SU-DHL-6 (cell line): ENCODE measurements at regions not wholly inside any gene's neighbourhood (a gene's known extent, or its start where the extent isn't known, plus 50 kb on each side); places are given as distances from the start of the nearest gene placed in this dataset.
"Not testable (repeated sequence)": the region's sequence is repeated elsewhere in the genome, so short reads cannot be mapped to it uniquely, and the experiment has no call there.

Source experiments
- EZH2phosphoT487 ChIP-seq: fragments of 200-600 bp; sonication (generic), shearing (Covaris generic); conservative IDR thresholded peaks from 2 replicates; pipeline ENCODE4 v1.6.1; 2018; ENCODE audit warnings: mild to moderate bottlenecking, antibody characterized with exemption, low read length, moderate library complexity, mixed read lengths
- TF ChIP-seq, protein P1 (sequence below): fragments of 200-600 bp; sonication (generic); IDR thresholded peaks from one replicate; pipeline ENCODE4 v1.5.1; 2017; ENCODE audit warnings: antibody characterized with exemption, mild to moderate bottlenecking, low read length, moderate library complexity; ENCODE audit not compliant: insufficient read depth, poor library complexity, severe bottlenecking

DNA sequence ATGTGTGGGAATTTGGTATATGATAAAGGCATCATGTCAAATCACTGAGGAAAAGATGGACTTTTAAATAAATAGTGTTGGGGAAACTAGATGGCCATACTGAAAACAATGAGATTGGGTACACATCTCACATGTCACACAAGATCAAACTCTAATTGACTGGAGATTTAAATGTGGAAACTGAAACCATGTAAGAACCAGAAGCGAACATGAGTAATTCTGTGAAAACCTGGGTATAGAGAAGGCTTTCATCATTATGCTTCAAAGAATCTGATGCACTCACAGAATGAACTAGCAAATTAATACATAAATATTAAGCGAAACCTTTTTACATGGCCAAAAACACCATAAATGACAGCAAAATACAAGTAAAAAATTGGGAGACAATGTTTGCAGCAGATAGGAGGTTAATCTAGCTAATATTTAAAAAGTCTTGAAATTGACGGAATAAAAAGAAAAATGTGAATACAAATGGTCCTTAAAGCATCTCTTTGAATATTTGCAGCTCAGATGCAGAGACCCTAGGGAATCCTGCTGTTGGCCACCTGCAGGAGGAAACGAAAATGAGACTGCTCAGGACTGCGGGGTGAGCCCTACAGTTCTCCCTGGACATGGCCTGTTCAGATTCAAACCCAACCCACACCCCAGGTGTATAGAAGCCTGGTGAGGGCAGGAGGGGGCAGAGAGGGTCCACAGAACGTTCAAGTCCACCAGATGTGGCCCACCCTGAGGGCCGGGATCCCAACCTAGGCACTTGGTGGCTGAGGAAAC, 297.6 kb upstream of the WSB1 start:
- TF ChIP-seq, protein P1, sequence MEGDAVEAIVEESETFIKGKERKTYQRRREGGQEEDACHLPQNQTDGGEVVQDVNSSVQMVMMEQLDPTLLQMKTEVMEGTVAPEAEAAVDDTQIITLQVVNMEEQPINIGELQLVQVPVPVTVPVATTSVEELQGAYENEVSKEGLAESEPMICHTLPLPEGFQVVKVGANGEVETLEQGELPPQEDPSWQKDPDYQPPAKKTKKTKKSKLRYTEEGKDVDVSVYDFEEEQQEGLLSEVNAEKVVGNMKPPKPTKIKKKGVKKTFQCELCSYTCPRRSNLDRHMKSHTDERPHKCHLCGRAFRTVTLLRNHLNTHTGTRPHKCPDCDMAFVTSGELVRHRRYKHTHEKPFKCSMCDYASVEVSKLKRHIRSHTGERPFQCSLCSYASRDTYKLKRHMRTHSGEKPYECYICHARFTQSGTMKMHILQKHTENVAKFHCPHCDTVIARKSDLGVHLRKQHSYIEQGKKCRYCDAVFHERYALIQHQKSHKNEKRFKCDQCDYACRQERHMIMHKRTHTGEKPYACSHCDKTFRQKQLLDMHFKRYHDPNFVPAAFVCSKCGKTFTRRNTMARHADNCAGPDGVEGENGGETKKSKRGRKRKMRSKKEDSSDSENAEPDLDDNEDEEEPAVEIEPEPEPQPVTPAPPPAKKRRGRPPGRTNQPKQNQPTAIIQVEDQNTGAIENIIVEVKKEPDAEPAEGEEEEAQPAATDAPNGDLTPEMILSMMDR = not testable (repeated sequence)
- not testable (repeated sequence) for TF ChIP-seq EZH2phosphoT487
